ENCODE measurements at regions not wholly inside any gene's neighbourhood (a gene's known extent, or its start where the extent isn't known, plus 50 kb on each side); places are given as distances from the start of the nearest gene placed in this dataset.

- DNase-seq (ENCODE audit: low read depth) (no peak), FAIRE-seq (no peak)
- H3K4me2 ChIP-seq (ENCODE audit: low read length), result no peak overlapping the region
- H3K4me3 Mint-ChIP-seq (ENCODE audit: unreplicated experiment), result no peak overlapping the region
- H3K4me1 ChIP-seq (ENCODE audit: insufficient read depth, low read length), result peaks cover 7% of the 10 kb centered on the region
- peaks cover 36% of the 10 kb centered on the region for H3K27me3 Mint-ChIP-seq (ENCODE audit: low read depth, unreplicated experiment)
- H2AFZ ChIP-seq (ENCODE audit: low read depth, low read length), result no peak overlapping the region
- no peak overlapping the region for H3K27ac ChIP-seq (ENCODE audit: low read depth, low read length)
- H3K9me3 Mint-ChIP-seq (ENCODE audit: unreplicated experiment), result no peaks in the 10 kb centered on the region
- H4K20me1 ChIP-seq (ENCODE audit: insufficient read depth, low read length), result no peaks in the 10 kb centered on the region
- no peak overlapping the region for H3K4me3 ChIP-seq (ENCODE audit: insufficient read depth, low read depth, low read length)
- H3K9me3 ChIP-seq (ENCODE audit: insufficient read depth, low read depth, low read length), result no peaks in the 10 kb centered on the region
- peaks cover 3% of the 10 kb centered on the region for H3K36me3 Mint-ChIP-seq (ENCODE audit: low read depth, unreplicated experiment)
- H3K79me2 ChIP-seq (ENCODE audit: insufficient read depth, low read length), result no peaks in the 10 kb centered on the region
- no peak overlapping the region for H3K27ac Mint-ChIP-seq (ENCODE audit: unreplicated experiment)
- TF ChIP-seq CTCF (IDR thresholded peaks at IDR 0.05; ENCODE audit: insufficient read depth, low read depth, low read length), result no peak
- TF ChIP-seq EZH2 (IDR thresholded peaks at IDR 0.05; ENCODE audit: insufficient read depth, low read length), result no peak
- no peak overlapping the region for H3K9ac ChIP-seq (ENCODE audit: low read length)
- H3K36me3 ChIP-seq (ENCODE audit: insufficient read depth, low read length), result no peaks in the 10 kb centered on the region
- H3K27me3 ChIP-seq (ENCODE audit: insufficient read depth, low read length), result peaks cover 2% of the 10 kb centered on the region
- peaks cover 15% of the 10 kb centered on the region for H3K4me1 Mint-ChIP-seq (ENCODE audit: low read depth, unreplicated experiment)
Observed at GRCh38 chr6:40918040-40918651, 120.9 kb downstream of the UNC5CL start.

GRCh38 chr6:40917603-40918002 lies 121.4 kb downstream of the UNC5CL start:
- H3K9ac ChIP-seq (ENCODE audit: low read length), result no peak overlapping the region
- H3K4me2 ChIP-seq (ENCODE audit: low read length), result no peak overlapping the region
- no peak overlapping the region for H3K27ac ChIP-seq (ENCODE audit: low read depth, low read length)
- DNase-seq (ENCODE audit: low read depth) (no peak), FAIRE-seq (no peak)
- H3K27me3 ChIP-seq (ENCODE audit: insufficient read depth, low read length), result peaks cover 2% of the 10 kb centered on the region
- peaks cover 5% of the 10 kb centered on the region for H3K4me1 ChIP-seq (ENCODE audit: insufficient read depth, low read length)
- no peaks in the 10 kb centered on the region for H3K9me3 Mint-ChIP-seq (ENCODE audit: unreplicated experiment)
- no peak overlapping the region for H2AFZ ChIP-seq (ENCODE audit: low read depth, low read length)
- no peak overlapping the region for H3K27ac Mint-ChIP-seq (ENCODE audit: unreplicated experiment)
- H3K27me3 Mint-ChIP-seq (ENCODE audit: low read depth, unreplicated experiment), result peaks cover 36% of the 10 kb centered on the region
- H3K79me2 ChIP-seq (ENCODE audit: insufficient read depth, low read length), result no peaks in the 10 kb centered on the region
- no peak overlapping the region for H3K4me3 ChIP-seq (ENCODE audit: insufficient read depth, low read depth, low read length)
- H4K20me1 ChIP-seq (ENCODE audit: insufficient read depth, low read length), result no peaks in the 10 kb centered on the region
- H3K4me3 Mint-ChIP-seq (ENCODE audit: unreplicated experiment), result no peak overlapping the region
- TF ChIP-seq EZH2 (IDR thresholded peaks at IDR 0.05; ENCODE audit: insufficient read depth, low read length), result no peak
- no peak for TF ChIP-seq CTCF (IDR thresholded peaks at IDR 0.05; ENCODE audit: insufficient read depth, low read depth, low read length)
- no peaks in the 10 kb centered on the region for H3K36me3 ChIP-seq (ENCODE audit: insufficient read depth, low read length)
- H3K36me3 Mint-ChIP-seq (ENCODE audit: low read depth, unreplicated experiment), result peaks cover 3% of the 10 kb centered on the region
- H3K9me3 ChIP-seq (ENCODE audit: insufficient read depth, low read depth, low read length), result no peaks in the 10 kb centered on the region
- peaks cover 12% of the 10 kb centered on the region for H3K4me1 Mint-ChIP-seq (ENCODE audit: low read depth, unreplicated experiment)

- no peak for TF ChIP-seq CTCF (IDR thresholded peaks at IDR 0.05; ENCODE audit: insufficient read depth, low read depth, low read length)
- TF ChIP-seq EZH2 (IDR thresholded peaks at IDR 0.05; ENCODE audit: insufficient read depth, low read length), result no peak
- H3K36me3 Mint-ChIP-seq (ENCODE audit: low read depth, unreplicated experiment), result peaks cover 3% of the 10 kb centered on the region
- H2AFZ ChIP-seq (ENCODE audit: low read depth, low read length), result no peak overlapping the region
- FAIRE-seq (no peak), DNase-seq (ENCODE audit: low read depth) (no peak)
- no peaks in the 10 kb centered on the region for H3K9me3 ChIP-seq (ENCODE audit: insufficient read depth, low read depth, low read length)
- H3K9me3 Mint-ChIP-seq (ENCODE audit: unreplicated experiment), result no peaks in the 10 kb centered on the region
- no peak overlapping the region for H3K27ac ChIP-seq (ENCODE audit: low read depth, low read length)
- no peaks in the 10 kb centered on the region for H3K4me1 ChIP-seq (ENCODE audit: insufficient read depth, low read length)
- H3K4me3 Mint-ChIP-seq (ENCODE audit: unreplicated experiment), result no peak overlapping the region
- no peaks in the 10 kb centered on the region for H3K79me2 ChIP-seq (ENCODE audit: insufficient read depth, low read length)
- peaks cover 4% of the 10 kb centered on the region for H3K4me1 Mint-ChIP-seq (ENCODE audit: low read depth, unreplicated experiment)
- peaks cover 36% of the 10 kb centered on the region for H3K27me3 Mint-ChIP-seq (ENCODE audit: low read depth, unreplicated experiment)
- no peak overlapping the region for H3K4me3 ChIP-seq (ENCODE audit: insufficient read depth, low read depth, low read length)
- H3K27ac Mint-ChIP-seq (ENCODE audit: unreplicated experiment), result no peak overlapping the region
- H3K36me3 ChIP-seq (ENCODE audit: insufficient read depth, low read length), result no peaks in the 10 kb centered on the region
- no peaks in the 10 kb centered on the region for H4K20me1 ChIP-seq (ENCODE audit: insufficient read depth, low read length)
- H3K4me2 ChIP-seq (ENCODE audit: low read length), result no peak overlapping the region
- peaks cover 2% of the 10 kb centered on the region for H3K27me3 ChIP-seq (ENCODE audit: insufficient read depth, low read length)
- no peak overlapping the region for H3K9ac ChIP-seq (ENCODE audit: low read length)
Observed at GRCh38 chr6:40916845-40917244, 122.2 kb downstream of the UNC5CL start.

All from astrocyte (in vitro differentiated cells and primary cell).